DND-41 (cell line): ENCODE measurements at regions not wholly inside any gene's neighbourhood (a gene's known extent, or its start where the extent isn't known, plus 50 kb on each side); places are given as distances from the start of the nearest gene placed in this dataset.

Experiments
- CTCF ChIP-seq: IDR thresholded peaks from 2 replicates; pipeline ENCODE4 v1.5.1; 2012; ENCODE audit warnings: borderline replicate concordance, low read length, moderate library complexity, mild to moderate bottlenecking; ENCODE audit not compliant: poor library complexity, severe bottlenecking; ENCODE audit errors: extremely low read depth
- EZH2 ChIP-seq: IDR thresholded peaks from 3 replicates; pipeline ENCODE4 v1.6.1; 2012; ENCODE audit warnings: borderline replicate concordance, low read depth, mild to moderate bottlenecking, moderate library complexity, low read length, inconsistent platforms; ENCODE audit not compliant: severe bottlenecking

GRCh38 chr2:128550801-128551416 lies 232.2 kb upstream of the HS6ST1 start:
- no peak for TF ChIP-seq CTCF
- TF ChIP-seq EZH2, result no peak
